ENCODE measurements at regions not wholly inside any gene's neighbourhood (a gene's known extent, or its start where the extent isn't known, plus 50 kb on each side); places are given as distances from the start of the nearest gene placed in this dataset.
"Not testable (repeated sequence)": the region's sequence is repeated elsewhere in the genome, so short reads cannot be mapped to it uniquely, and the experiment has no call there.

DNA sequence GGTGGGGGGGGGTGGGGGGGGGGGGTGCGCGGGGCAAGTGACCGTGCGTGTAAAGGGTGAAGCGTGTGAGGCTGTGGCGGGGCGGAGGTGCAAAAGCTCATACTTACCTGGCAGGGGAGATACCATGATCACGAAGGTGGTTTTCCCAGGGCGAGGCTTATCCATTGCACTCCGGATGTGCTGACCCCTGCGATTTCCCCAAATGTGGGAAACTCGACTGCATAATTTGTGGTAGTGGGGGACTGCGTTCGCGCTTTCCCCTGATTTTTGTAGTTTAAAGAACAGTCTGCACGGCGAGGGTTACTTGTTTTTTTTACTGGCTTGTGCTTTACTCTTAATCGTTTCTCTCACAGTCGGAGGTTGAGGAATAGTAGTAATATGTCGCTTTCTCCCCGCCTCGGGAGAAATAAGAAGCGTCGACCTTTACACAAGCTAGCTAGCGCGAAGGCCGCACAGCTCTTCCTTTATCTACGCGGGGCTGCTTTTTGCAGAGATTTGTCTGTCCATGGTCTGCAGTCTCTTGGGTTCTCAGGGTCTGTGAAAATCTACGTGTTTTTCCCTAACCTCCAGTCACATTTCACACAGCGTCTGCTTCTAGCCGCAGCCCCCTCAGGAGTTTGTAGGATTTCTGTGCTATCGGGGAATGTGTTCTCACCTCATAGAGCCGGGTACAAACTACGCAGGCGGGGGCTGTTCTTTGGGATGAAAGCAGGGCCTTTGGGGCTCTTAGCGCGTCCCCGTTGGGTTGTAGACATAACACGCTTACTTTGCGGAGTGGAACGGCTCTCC is 148.1 kb upstream of the NOTCH2NLA start:
- Mint-ChIP-seq H3K27ac (ENCODE audit: unreplicated experiment) (peak overlapping the region; percentile 99), H3K4me3 (peak overlapping the region; percentile 81), H3K4me1 (peaks cover 22% of the 10 kb centered on the region)
- not testable (repeated sequence) for H3K36me3 Mint-ChIP-seq (ENCODE audit: low read depth); H3K9me3 Mint-ChIP-seq; H3K27me3 Mint-ChIP-seq (ENCODE audit: low read depth)
- DNase-seq (ENCODE audit: low read depth, low spot score): peak; percentile 61

GRCh38 chr1:146376309-146376707 is 147.5 kb upstream of the NOTCH2NLA start:
- H3K27ac Mint-ChIP-seq (ENCODE audit: unreplicated experiment): peak overlapping the region; percentile 99
- peaks cover 22% of the 10 kb centered on the region for H3K4me1 Mint-ChIP-seq
- H3K4me3 Mint-ChIP-seq: peak overlapping the region; percentile 81
- DNase-seq (ENCODE audit: low read depth, low spot score): peak; percentile 63
- not testable (repeated sequence) for H3K27me3 Mint-ChIP-seq (ENCODE audit: low read depth); H3K36me3 Mint-ChIP-seq (ENCODE audit: low read depth); H3K9me3 Mint-ChIP-seq

DNA sequence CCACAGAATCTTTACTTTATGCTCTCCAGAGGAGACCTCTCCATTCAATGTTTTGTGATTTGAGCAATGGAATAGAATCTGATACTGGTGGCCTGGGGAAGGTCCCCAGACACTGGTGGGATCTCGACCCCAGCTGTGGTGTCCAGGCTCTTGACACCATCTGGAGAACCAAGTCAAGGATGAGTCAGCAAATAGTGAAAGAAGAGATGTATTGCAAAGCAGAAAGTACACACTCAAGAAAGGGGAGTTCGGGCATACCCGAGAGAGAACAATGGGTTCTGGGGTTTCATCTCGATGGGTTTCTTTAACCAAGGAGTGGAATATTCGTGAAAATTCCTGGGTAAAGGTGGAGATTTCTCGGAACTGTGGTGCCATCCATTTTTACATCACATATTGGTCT is 146.3 kb upstream of the NOTCH2NLA start:
- Mint-ChIP-seq H3K4me3 (peak overlapping the region; percentile 37), H3K27ac (ENCODE audit: unreplicated experiment) (peak overlapping the region; percentile 78), H3K4me1 (peaks cover 22% of the 10 kb centered on the region)
- H3K9me3 Mint-ChIP-seq; H3K36me3 Mint-ChIP-seq (ENCODE audit: low read depth); DNase-seq (ENCODE audit: low read depth, low spot score); H3K27me3 Mint-ChIP-seq (ENCODE audit: low read depth): not testable (repeated sequence)

- H3K27ac Mint-ChIP-seq (ENCODE audit: unreplicated experiment): not testable (repeated sequence)
- DNase-seq (ENCODE audit: low read depth, low spot score): peak; percentile 37
These were observed 141.1 kb upstream of the NOTCH2NLA start for GRCh38 chr1:146369940-146370339.

DNA sequence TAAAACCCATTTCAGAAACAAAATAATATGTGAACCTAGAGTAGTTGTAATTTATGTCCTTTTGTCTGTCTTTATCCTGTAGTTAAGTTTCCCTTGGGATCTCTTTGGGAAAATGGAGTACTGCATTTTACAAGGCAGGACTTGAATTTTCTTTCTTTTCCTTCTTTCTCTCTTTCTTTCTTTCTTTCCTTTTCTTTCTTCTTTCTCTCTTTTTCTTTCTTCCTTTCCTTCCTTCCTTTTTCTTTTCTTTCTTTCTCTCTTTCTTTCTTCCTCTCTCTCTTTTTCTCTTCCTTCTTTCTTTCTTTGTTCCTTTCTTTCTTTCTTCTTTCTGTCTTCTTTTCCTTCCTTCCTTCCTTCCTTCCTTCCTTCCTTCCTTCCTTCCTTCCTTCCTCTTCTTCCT is 126.6 kb upstream of the NOTCH2NLA start:
- not testable (repeated sequence) for H3K9me3 Mint-ChIP-seq

More at GRCh38 chr1:146369940-146370339, 141.1 kb upstream of the NOTCH2NLA start:
- H3K36me3 Mint-ChIP-seq (ENCODE audit: low read depth); H3K27me3 Mint-ChIP-seq (ENCODE audit: low read depth); H3K9me3 Mint-ChIP-seq; H3K4me1 Mint-ChIP-seq: not testable (repeated sequence)
- H3K4me3 Mint-ChIP-seq: peak overlapping the region; percentile 93

DNA sequence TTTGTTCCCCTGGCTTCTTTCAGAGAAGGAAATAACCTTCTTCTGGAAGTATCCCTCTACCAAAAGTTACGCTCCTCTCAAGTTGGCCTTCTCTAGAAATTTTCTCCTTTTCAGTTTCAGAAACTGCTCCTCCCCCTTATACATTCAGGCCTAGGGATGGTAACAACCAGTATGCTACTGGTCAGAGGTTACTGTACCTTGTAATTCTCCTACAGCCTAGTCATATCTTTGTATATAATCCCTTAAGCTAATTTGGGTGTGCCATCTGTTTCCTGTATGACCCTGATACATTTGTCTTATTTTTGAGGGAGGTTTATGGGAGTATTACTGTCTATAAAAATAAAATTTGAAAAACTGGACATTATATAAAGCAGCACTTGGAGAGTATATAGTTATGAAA is 98.0 kb upstream of the NOTCH2NLA start:
- not testable (repeated sequence) for H3K4me1 Mint-ChIP-seq; H3K27me3 Mint-ChIP-seq (ENCODE audit: low read depth); H3K27ac Mint-ChIP-seq (ENCODE audit: unreplicated experiment); H3K4me3 Mint-ChIP-seq; H3K36me3 Mint-ChIP-seq (ENCODE audit: low read depth); DNase-seq (ENCODE audit: low read depth, low spot score); H3K9me3 Mint-ChIP-seq

More for the DNA sequence above, 126.6 kb upstream of the NOTCH2NLA start:
- DNase-seq (ENCODE audit: low read depth, low spot score); H3K4me1 Mint-ChIP-seq; H3K36me3 Mint-ChIP-seq (ENCODE audit: low read depth); H3K27ac Mint-ChIP-seq (ENCODE audit: unreplicated experiment); H3K4me3 Mint-ChIP-seq; H3K27me3 Mint-ChIP-seq (ENCODE audit: low read depth): not testable (repeated sequence)

GRCh38 chr1:146324463-146324862 is 95.6 kb upstream of the NOTCH2NLA start:
- H3K36me3 Mint-ChIP-seq (ENCODE audit: low read depth); H3K27me3 Mint-ChIP-seq (ENCODE audit: low read depth); H3K9me3 Mint-ChIP-seq; DNase-seq (ENCODE audit: low read depth, low spot score); H3K4me1 Mint-ChIP-seq; H3K27ac Mint-ChIP-seq (ENCODE audit: unreplicated experiment); H3K4me3 Mint-ChIP-seq: not testable (repeated sequence)

- not testable (repeated sequence) for DNase-seq (ENCODE audit: low read depth, low spot score); H3K9me3 Mint-ChIP-seq; H3K27ac Mint-ChIP-seq (ENCODE audit: unreplicated experiment); H3K27me3 Mint-ChIP-seq (ENCODE audit: low read depth); H3K36me3 Mint-ChIP-seq (ENCODE audit: low read depth); H3K4me3 Mint-ChIP-seq; H3K4me1 Mint-ChIP-seq
These were observed 94.5 kb upstream of the NOTCH2NLA start for GRCh38 chr1:146323302-146323701.

DNA sequence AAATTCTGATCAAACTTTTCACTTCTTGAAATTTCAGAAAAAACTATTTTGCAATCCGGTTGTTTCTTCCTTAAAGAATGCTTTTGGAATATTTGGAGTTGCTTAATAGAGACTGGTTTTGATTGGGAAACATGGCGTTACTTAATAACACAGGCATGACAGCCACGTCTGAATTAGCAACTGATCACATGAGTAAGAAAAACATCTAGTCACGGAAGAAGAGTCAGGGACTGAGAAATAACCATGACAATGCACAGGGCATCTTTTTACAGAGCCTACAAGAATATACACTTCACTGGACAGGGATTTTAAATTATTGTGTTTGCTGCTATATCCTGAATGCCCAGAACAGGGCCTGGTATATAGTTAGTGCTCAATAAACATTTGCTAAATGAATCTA is 94.1 kb upstream of the NOTCH2NLA start:
- DNase-seq (ENCODE audit: low read depth, low spot score); H3K36me3 Mint-ChIP-seq (ENCODE audit: low read depth); H3K9me3 Mint-ChIP-seq; H3K27me3 Mint-ChIP-seq (ENCODE audit: low read depth); H3K4me1 Mint-ChIP-seq; H3K4me3 Mint-ChIP-seq; H3K27ac Mint-ChIP-seq (ENCODE audit: unreplicated experiment): not testable (repeated sequence)

DNA sequence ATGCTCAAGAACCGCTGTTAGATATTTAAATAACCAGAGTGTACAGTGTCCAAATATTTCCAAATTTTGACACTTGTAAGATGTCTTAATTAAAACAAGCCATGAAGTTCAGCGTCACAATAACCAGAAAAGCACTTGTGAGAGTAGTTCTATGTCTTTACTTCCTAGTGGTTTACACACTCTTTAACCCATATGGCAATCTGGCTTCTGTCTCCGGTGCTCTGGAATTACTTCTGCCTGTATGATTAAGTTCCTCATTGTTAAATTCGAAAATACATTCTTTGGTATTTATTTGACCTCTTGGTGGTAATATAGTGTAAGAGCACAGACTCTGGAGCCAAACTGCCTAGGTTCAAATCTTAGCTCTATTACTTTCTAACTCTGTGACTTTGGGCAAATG is 89.9 kb upstream of the NOTCH2NLA start:
- not testable (repeated sequence) for H3K9me3 Mint-ChIP-seq; H3K4me1 Mint-ChIP-seq; H3K27me3 Mint-ChIP-seq (ENCODE audit: low read depth); H3K4me3 Mint-ChIP-seq; DNase-seq (ENCODE audit: low read depth, low spot score); H3K36me3 Mint-ChIP-seq (ENCODE audit: low read depth); H3K27ac Mint-ChIP-seq (ENCODE audit: unreplicated experiment)

DNA sequence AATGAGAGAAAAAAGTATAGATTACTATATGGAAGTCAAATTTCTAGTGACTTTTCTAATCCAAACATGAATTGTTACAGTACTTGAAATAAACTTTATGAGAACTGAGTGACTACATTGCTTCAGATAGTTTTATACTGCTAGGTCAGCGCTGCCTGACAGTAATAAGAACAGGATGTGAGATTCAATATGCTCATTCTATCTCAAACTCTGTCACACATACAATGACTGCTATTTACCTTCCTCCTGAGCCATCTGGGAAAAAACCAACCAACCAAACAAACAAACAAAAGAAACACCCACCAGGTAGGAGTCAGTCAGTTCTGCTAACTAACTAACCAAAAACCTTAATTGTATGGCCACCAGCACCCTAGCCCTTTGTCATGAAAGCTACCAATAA is 89.0 kb upstream of the NOTCH2NLA start:
- H3K9me3 Mint-ChIP-seq; H3K4me1 Mint-ChIP-seq; H3K4me3 Mint-ChIP-seq; H3K27me3 Mint-ChIP-seq (ENCODE audit: low read depth); H3K36me3 Mint-ChIP-seq (ENCODE audit: low read depth); H3K27ac Mint-ChIP-seq (ENCODE audit: unreplicated experiment); DNase-seq (ENCODE audit: low read depth, low spot score): not testable (repeated sequence)

GRCh38 chr1:146314449-146315246 is 85.8 kb upstream of the NOTCH2NLA start:
- not testable (repeated sequence) for H3K9me3 Mint-ChIP-seq; H3K36me3 Mint-ChIP-seq (ENCODE audit: low read depth); H3K4me1 Mint-ChIP-seq; DNase-seq (ENCODE audit: low read depth, low spot score); H3K27ac Mint-ChIP-seq (ENCODE audit: unreplicated experiment); H3K27me3 Mint-ChIP-seq (ENCODE audit: low read depth); H3K4me3 Mint-ChIP-seq

- DNase-seq (ENCODE audit: low read depth, low spot score); H3K9me3 Mint-ChIP-seq; H3K4me1 Mint-ChIP-seq; H3K27ac Mint-ChIP-seq (ENCODE audit: unreplicated experiment); H3K27me3 Mint-ChIP-seq (ENCODE audit: low read depth); H3K36me3 Mint-ChIP-seq (ENCODE audit: low read depth); H3K4me3 Mint-ChIP-seq: not testable (repeated sequence)
These were observed 81.8 kb upstream of the NOTCH2NLA start for GRCh38 chr1:146310579-146310978.

- not testable (repeated sequence) for H3K4me1 Mint-ChIP-seq; DNase-seq (ENCODE audit: low read depth, low spot score); H3K27me3 Mint-ChIP-seq (ENCODE audit: low read depth); H3K27ac Mint-ChIP-seq (ENCODE audit: unreplicated experiment); H3K4me3 Mint-ChIP-seq; H3K36me3 Mint-ChIP-seq (ENCODE audit: low read depth); H3K9me3 Mint-ChIP-seq
These were observed 80.6 kb upstream of the NOTCH2NLA start for GRCh38 chr1:146309427-146309826.
